MM.1S (cell line): ENCODE measurements at regions not wholly inside any gene's neighbourhood (a gene's known extent, or its start where the extent isn't known, plus 50 kb on each side); places are given as distances from the start of the nearest gene placed in this dataset.

Experiments used
- DNase-seq: peaks from one replicate; pipeline ENCODE4 v3.0.0-alpha.2; 2015
- H2AFZ ChIP-seq: fragments of 300-600 bp; sonication (generic); 2 replicates; pipeline ENCODE4 v1.6.0; 2016; ENCODE audit warnings: antibody characterized with exemption, low read length
- H3F3A ChIP-seq: fragments of 300-600 bp; sonication (generic); 2 replicates; pipeline ENCODE4 v1.6.1; 2016; ENCODE audit warnings: mild to moderate bottlenecking, antibody characterized with exemption, low read length, moderate library complexity, mixed read lengths; ENCODE audit not compliant: insufficient read depth
- H3K27ac ChIP-seq: fragments of 300-600 bp; sonication (generic); 2 replicates; pipeline ENCODE4 v1.5.1; 2016; ENCODE audit warnings: mild to moderate bottlenecking, low read length
- H3K27me3 ChIP-seq: fragments of 300-600 bp; sonication (generic); replicated peaks from 2 replicates; pipeline ENCODE4 v1.6.0; 2016; ENCODE audit warnings: low read length; ENCODE audit not compliant: insufficient read depth
- H3K36me3 ChIP-seq: fragments of 300-600 bp; sonication (generic); replicated peaks from 2 replicates; pipeline ENCODE4 v1.6.1; 2016; ENCODE audit warnings: mild to moderate bottlenecking, low read length, mixed read lengths; ENCODE audit not compliant: insufficient read depth
- H3K4me1 ChIP-seq: fragments of 300-600 bp; sonication (generic); 2 replicates; pipeline ENCODE4 v1.6.1; 2016; ENCODE audit warnings: low read length, mixed read lengths
- H3K4me2 ChIP-seq: fragments of 300-600 bp; sonication (generic); 2 replicates; pipeline ENCODE4 v1.6.0; 2016; ENCODE audit warnings: low read depth, low read length
- H3K4me3 ChIP-seq: fragments of 300-600 bp; sonication (generic); 2 replicates; pipeline ENCODE4 v1.5.1; 2016; ENCODE audit warnings: low read length, mixed read lengths
- H3K79me2 ChIP-seq: fragments of 300-600 bp; sonication (generic); 2 replicates; pipeline ENCODE4 v1.6.1; 2016; ENCODE audit warnings: mixed run types, low read length, mixed read lengths
- H3K9ac ChIP-seq: fragments of 300-600 bp; sonication (generic); 2 replicates; pipeline ENCODE4 v1.6.1; 2016; ENCODE audit warnings: low read length, mixed read lengths
- H3K9me2 ChIP-seq: fragments of 300-600 bp; sonication (generic); replicated peaks from 2 replicates; pipeline ENCODE4 v1.6.1; 2016; ENCODE audit warnings: mild to moderate bottlenecking, low read length, mixed read lengths; ENCODE audit not compliant: insufficient read depth
- H3K9me3 ChIP-seq: fragments of 300-600 bp; sonication (generic); replicated peaks from 2 replicates; pipeline ENCODE4 v1.6.1; 2016; ENCODE audit warnings: mild to moderate bottlenecking, low read length, mixed read lengths; ENCODE audit not compliant: insufficient read depth
- H4K20me1 ChIP-seq: fragments of 300-600 bp; sonication (generic); 2 replicates; pipeline ENCODE4 v1.6.1; 2016; ENCODE audit warnings: mild to moderate bottlenecking, low read length, moderate library complexity, mixed read lengths; ENCODE audit not compliant: insufficient read depth
- CTCF ChIP-seq: fragments of 300-600 bp; sonication (generic); IDR thresholded peaks from 2 replicates; pipeline ENCODE4 v1.5.1; 2016; ENCODE audit warnings: antibody characterized with exemption, low read length, mixed read lengths
- EZH2 ChIP-seq: fragments of 300-600 bp; sonication (generic); optimal IDR thresholded peaks from 2 replicates; pipeline ENCODE3; 2017; ENCODE audit warnings: low read depth, mild to moderate bottlenecking, antibody characterized with exemption, low read length, mixed read lengths
- EZH2phosphoT487 ChIP-seq: fragments of 300-600 bp; sonication (generic); IDR thresholded peaks from 2 replicates; pipeline ENCODE4 v1.6.1; 2018; ENCODE audit warnings: antibody characterized with exemption, low read length

GRCh38 chr10:8975535-8975934, 921.0 kb downstream of the GATA3 start:
- Histone ChIP-seq H3K27ac (no peak overlapping the region), H3K4me2 (no peak overlapping the region), H3K9ac (no peak overlapping the region), H3K36me3 (no peaks in the 10 kb centered on the region), H3K27me3 (no peaks in the 10 kb centered on the region), H3K79me2 (no peaks in the 10 kb centered on the region), H3K4me1 (no peaks in the 10 kb centered on the region), H4K20me1 (no peaks in the 10 kb centered on the region), H3K4me3 (no peak overlapping the region), H3F3A (no peaks in the 10 kb centered on the region), H3K9me3 (no peaks in the 10 kb centered on the region), H3K9me2 (no peaks in the 10 kb centered on the region), H2AFZ (no peak overlapping the region)
- no peak for TF ChIP-seq EZH2phosphoT487
- no peak for TF ChIP-seq EZH2
- no peak for TF ChIP-seq CTCF
- no peak for DNase-seq

- H3K27ac ChIP-seq = no peak overlapping the region
- H3K9me3 ChIP-seq = no peaks in the 10 kb centered on the region
- DNase-seq = no peak
- no peak overlapping the region for H3K4me3 ChIP-seq
- no peaks in the 10 kb centered on the region for H3F3A ChIP-seq
- H3K36me3 ChIP-seq = no peaks in the 10 kb centered on the region
- no peaks in the 10 kb centered on the region for H4K20me1 ChIP-seq
- no peak overlapping the region for H3K9ac ChIP-seq
- no peaks in the 10 kb centered on the region for H3K4me1 ChIP-seq
- no peak overlapping the region for H3K4me2 ChIP-seq
- no peaks in the 10 kb centered on the region for H3K27me3 ChIP-seq
- no peak for TF ChIP-seq EZH2
- TF ChIP-seq CTCF = no peak
- TF ChIP-seq EZH2phosphoT487 = no peak
- no peaks in the 10 kb centered on the region for H3K79me2 ChIP-seq
- H2AFZ ChIP-seq = no peak overlapping the region
- H3K9me2 ChIP-seq = no peaks in the 10 kb centered on the region
These were observed 923.6 kb downstream of the GATA3 start for GRCh38 chr10:8978100-8978499.

- H3K9me3 ChIP-seq = no peaks in the 10 kb centered on the region
- H3K4me1 ChIP-seq = no peaks in the 10 kb centered on the region
- H3K9ac ChIP-seq = no peak overlapping the region
- no peak overlapping the region for H3K4me2 ChIP-seq
- no peaks in the 10 kb centered on the region for H3F3A ChIP-seq
- H3K36me3 ChIP-seq = no peaks in the 10 kb centered on the region
- no peak overlapping the region for H3K4me3 ChIP-seq
- H3K9me2 ChIP-seq = no peaks in the 10 kb centered on the region
- no peaks in the 10 kb centered on the region for H4K20me1 ChIP-seq
- no peak for TF ChIP-seq EZH2phosphoT487
- TF ChIP-seq EZH2 = no peak
- no peak for TF ChIP-seq CTCF
- DNase-seq = no peak
- no peak overlapping the region for H2AFZ ChIP-seq
- no peaks in the 10 kb centered on the region for H3K27me3 ChIP-seq
- no peak overlapping the region for H3K27ac ChIP-seq
- no peaks in the 10 kb centered on the region for H3K79me2 ChIP-seq
These were observed 925.5 kb downstream of the GATA3 start for GRCh38 chr10:8979976-8980375.
